ENCODE measurements at regions not wholly inside any gene's neighbourhood (a gene's known extent, or its start where the extent isn't known, plus 50 kb on each side); places are given as distances from the start of the nearest gene placed in this dataset.

GRCh38 chr15:79192462-79193036, 90.0 kb upstream of the ANKRD34C start:
- TF ChIP-seq POLR2A (IDR thresholded peaks at IDR 0.05) = no peak
- no peak for TF ChIP-seq CTCF (IDR thresholded peaks at IDR 0.05)
- DNase-seq = no peak
- H3K27ac ChIP-seq = no peak overlapping the region
- no peaks in the 10 kb centered on the region for H3K9me3 ChIP-seq
- no peaks in the 10 kb centered on the region for H3K27me3 ChIP-seq
- intact Hi-C loops (cut with DNase I; ENCODE audit: low total_unique reads) = no loop called here
- H3K36me3 ChIP-seq (ENCODE audit: low read depth, missing control alignments) = no peaks in the 10 kb centered on the region
- 85 to 86% methylated on average over 10 of the region's 10 CpGs for WGBS, 2 donors
- H3K4me3 ChIP-seq = no peak overlapping the region
- H3K4me1 ChIP-seq = no peaks in the 10 kb centered on the region

GRCh38 chr15:79190093-79190492, 92.4 kb upstream of the ANKRD34C start:
- intact Hi-C loops (cut with DNase I; ENCODE audit: low total_unique reads) = no loop called here
- no peak for DNase-seq
- Histone ChIP-seq H3K4me3 (no peak overlapping the region), H3K36me3 (ENCODE audit: low read depth, missing control alignments) (no peaks in the 10 kb centered on the region), H3K9me3 (no peaks in the 10 kb centered on the region), H3K4me1 (no peaks in the 10 kb centered on the region), H3K27ac (no peak overlapping the region), H3K27me3 (no peaks in the 10 kb centered on the region)
- TF ChIP-seq CTCF (IDR thresholded peaks at IDR 0.05) = no peak
- no peak for TF ChIP-seq POLR2A (IDR thresholded peaks at IDR 0.05)
- 79 to 85% methylated on average over 7 to 8 of the region's 8 CpGs for WGBS, 2 donors

- DNase-seq = no peak
- TF ChIP-seq CTCF (IDR thresholded peaks at IDR 0.05) (no peak), POLR2A (IDR thresholded peaks at IDR 0.05) (no peak)
- Histone ChIP-seq H3K36me3 (ENCODE audit: low read depth, missing control alignments) (no peaks in the 10 kb centered on the region), H3K4me3 (no peak overlapping the region), H3K27ac (no peak overlapping the region), H3K9me3 (no peaks in the 10 kb centered on the region), H3K27me3 (no peaks in the 10 kb centered on the region), H3K4me1 (no peaks in the 10 kb centered on the region)
- 89 to 95% methylated on average over 4 to 8 of the region's 8 CpGs for WGBS, 2 donors
- intact Hi-C loops (cut with DNase I; ENCODE audit: low total_unique reads) = no loop called here
Observed at GRCh38 chr15:79186616-79187015, 95.9 kb upstream of the ANKRD34C start.

- H3K27ac ChIP-seq = no peak overlapping the region
- peak; percentile 67 for DNase-seq
- intact Hi-C loops (cut with DNase I; ENCODE audit: low total_unique reads) = no loop called here
- no peak overlapping the region for H3K4me3 ChIP-seq
- no peaks in the 10 kb centered on the region for H3K9me3 ChIP-seq
- H3K36me3 ChIP-seq (ENCODE audit: low read depth, missing control alignments) = no peaks in the 10 kb centered on the region
- 90 to 95% methylated on average over 7 of the region's 7 CpGs for WGBS, 2 donors
- no peaks in the 10 kb centered on the region for H3K27me3 ChIP-seq
- H3K4me1 ChIP-seq = no peaks in the 10 kb centered on the region
- TF ChIP-seq CTCF (IDR thresholded peaks at IDR 0.05) (no peak), POLR2A (IDR thresholded peaks at IDR 0.05) (no peak)
Observed at GRCh38 chr15:79185199-79185598, 94.6 kb upstream of the RASGRF1 start.

GRCh38 chr15:79184465-79184892, 93.9 kb upstream of the RASGRF1 start:
- peak; percentile 92 for DNase-seq
- Histone ChIP-seq H3K27me3 (no peaks in the 10 kb centered on the region), H3K4me1 (no peaks in the 10 kb centered on the region), H3K4me3 (no peak overlapping the region), H3K27ac (no peak overlapping the region), H3K9me3 (no peaks in the 10 kb centered on the region), H3K36me3 (ENCODE audit: low read depth, missing control alignments) (no peaks in the 10 kb centered on the region)
- intact Hi-C loops (cut with DNase I; ENCODE audit: low total_unique reads) = loop anchor here (5.0 kb wide), 1 partner anchor 157 kb away; no protein-coding TSS in a partner anchor
- TF ChIP-seq POLR2A (IDR thresholded peaks at IDR 0.05) = no peak
- peak; percentile 95 to 99 (median 97) for TF ChIP-seq CTCF (IDR thresholded peaks at IDR 0.05)
- WGBS, 2 donors = 12 to 19% methylated on average over 4 of the region's 4 CpGs

All from testis (tissue), 2 donors.